GM21447 (cell line): ENCODE measurements at regions not wholly inside any gene's neighbourhood (a gene's known extent, or its start where the extent isn't known, plus 50 kb on each side); places are given as distances from the start of the nearest gene placed in this dataset.
"Not testable (repeated sequence)": the region's sequence is repeated elsewhere in the genome, so short reads cannot be mapped to it uniquely, and the experiment has no call there.

Source experiments
- ATAC-seq: cut with Tn5 transposase; IDR thresholded peaks from one replicate; pipeline ENCODE4 v1.9.1; 2021; ENCODE audit not compliant: unreplicated experiment

DNA sequence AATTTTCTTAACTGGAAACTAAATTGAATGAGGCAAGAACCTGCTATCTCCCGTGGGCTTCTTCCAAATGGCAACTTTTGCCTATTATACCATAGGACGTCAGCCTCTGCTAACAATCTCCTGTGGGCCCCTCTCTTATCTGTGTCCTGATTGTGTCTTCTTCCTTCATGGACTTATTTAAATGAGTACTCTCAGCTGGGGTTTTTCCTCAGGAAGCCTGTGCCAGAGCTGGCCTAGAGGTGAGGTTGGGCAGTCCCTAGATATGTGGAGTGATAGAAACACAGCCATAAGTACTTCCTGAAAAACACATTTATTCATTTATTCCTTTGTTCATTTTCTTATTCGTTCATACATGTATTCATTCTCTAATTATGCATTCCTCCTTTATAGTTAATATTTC lies 712.5 kb upstream of the SLIT2 start:
- ATAC-seq: no peak

DNA sequence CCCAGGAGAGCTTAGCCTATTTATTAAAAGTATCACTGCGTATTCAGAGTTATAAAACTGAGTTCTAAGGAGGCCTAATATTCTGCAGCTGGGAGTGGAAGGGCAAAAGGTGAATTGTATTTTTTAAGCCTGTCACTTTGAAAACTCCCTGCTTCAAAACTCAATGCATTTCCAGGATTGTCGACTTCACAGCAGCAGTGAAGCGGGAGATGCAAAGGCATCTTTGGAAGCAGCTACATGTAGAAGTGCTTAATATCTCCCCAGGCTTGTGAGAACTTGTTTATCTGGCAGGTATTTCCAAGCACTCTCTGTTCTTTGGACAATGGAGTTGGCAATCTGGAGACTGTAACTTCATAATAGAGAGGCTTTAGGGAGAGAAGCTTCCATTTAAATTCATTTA lies 717.5 kb upstream of the SLIT2 start:
- ATAC-seq: no peak

DNA sequence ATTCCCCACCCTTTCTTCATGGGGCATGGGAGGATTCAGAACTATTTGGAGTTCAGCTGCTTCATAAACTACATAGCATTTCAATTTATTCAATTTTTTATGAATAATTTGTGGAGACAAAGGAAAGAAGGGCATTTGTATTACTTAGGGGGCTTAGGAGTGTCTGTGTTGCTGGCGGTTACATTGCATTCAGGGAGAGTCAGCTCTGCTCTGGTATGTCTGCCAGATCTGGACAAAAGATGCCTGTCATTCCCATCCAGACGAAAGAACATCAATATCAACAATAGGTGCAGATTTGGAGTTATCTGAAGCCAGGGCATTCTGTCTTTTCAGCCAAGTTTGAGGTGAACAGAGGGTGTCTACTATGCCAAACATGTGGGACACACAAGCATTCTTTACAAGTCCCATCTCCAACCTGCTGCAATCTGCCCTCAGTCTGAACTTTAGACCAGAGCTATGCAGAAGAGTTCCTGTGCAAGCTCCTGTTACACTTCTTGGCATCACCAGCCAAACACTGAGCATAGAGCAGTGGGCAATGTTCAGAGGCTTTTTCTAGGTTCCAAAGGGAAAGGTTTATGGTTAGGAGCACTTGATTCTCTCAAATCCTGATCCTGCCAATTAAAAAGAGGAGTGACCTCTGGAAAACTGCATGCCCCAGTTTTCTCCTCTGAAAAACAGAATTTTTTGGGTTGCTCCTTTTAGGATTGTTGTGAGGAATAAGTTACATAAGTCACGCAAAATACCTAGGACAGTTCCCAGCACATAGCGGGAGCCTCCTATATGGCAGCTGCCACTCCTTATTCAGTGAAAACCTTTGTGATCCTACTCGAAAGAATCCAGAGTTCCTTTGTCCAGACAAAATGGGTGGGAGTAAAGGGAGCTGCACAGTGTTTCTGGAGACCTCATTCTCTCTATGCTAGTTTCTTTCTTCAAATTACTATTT lies 719.5 kb upstream of the SLIT2 start:
- no peak for ATAC-seq

DNA sequence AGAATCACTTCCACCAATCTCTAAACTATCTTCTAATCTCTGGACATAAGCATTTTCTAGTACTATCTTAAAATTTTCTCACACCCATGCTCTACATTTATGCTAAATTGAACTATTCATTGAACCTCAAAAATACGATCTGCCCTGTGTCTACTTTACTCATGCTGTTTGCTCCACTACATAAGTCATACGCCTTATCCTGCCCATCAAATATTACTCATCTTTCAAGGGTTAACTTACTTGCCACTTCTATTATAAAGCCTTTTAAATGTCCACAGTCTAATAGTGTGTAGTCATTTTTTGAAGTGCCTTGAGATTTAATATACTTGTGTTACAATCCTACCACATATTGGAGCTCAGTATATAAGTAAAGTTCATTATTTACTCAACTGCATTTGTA lies 727.7 kb upstream of the SLIT2 start:
- no peak for ATAC-seq

DNA sequence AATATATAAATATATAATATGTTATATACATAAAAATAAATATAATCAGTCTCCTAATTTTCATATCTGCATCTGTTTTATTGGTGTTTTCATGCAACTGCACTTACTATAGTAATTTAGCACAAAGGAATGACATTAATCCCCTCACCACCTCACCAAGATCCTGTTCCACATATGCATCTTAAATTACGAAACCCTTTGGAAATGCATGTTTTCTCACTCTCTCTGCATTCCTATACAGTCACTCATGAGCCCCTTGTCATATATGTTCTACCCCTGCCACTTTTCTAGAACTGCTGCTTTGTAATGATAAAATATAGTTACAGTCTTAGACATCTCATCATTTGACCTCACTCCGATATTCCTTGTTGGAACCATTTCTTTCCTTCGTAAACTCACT lies 728.7 kb upstream of the SLIT2 start:
- no peak for ATAC-seq

DNA sequence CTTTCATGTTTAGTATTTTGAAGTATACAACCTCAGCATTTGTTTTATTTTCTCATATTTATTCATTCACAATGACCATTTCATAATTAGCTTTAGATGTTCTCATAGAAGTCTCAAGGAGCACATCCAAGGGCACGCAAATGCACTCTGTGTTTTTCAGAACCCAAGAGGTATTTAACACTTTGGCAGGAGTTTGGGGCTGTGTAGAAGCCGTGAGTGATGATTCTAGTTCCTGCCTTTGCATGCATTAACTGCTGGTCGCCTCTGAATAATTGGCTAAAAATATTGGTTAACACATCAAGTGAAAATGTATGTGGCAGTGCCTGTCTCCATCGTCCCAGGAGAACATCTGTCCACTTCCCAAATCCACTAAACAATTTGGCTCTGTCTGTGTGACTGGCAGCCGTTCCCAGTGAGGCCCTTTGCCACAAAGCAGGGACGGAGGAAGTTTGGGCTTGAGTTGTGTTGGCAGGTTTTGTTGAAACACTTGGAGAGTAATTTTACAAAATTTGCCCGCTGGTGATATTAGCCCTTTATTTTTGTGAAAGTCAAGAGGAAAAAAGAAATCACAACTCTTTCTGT lies 730.7 kb upstream of the SLIT2 start:
- no peak for ATAC-seq

DNA sequence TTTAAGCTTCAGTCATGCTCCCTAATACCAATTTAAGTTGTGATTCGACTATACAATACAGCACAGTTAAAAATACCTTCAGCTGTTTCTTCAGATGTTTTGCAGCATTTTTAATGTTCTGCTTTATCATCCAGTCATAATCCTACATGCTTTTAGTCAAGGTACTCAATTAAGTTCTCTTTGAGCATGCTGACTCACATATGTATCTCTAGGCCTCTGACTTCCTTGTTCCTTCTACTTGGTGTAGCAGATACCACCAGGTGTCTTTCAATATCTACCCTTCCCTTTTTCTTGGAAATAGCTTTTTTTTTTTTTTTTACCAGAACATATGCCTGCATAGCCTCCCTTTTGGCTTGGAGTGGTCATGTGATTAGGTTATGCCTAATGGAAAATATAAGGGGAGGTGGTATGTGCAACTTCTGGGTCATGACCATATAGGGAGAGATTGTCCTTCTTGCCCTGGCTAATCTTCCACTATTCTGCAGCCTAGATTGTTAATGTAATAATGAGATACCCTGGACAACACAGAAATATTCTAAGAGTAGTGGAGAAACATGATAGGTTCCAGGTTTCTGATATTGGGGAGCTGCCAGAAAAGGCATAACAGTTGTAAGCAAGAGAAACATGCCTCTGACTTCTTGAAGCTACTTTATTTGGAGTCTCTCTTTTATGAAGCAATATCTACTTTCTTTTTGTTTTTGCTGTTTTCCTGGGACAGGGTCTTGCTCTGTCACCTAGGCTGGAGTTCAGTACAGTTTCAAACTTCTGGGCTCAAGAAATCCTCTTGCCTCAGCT lies 737.2 kb upstream of the SLIT2 start:
- ATAC-seq: no peak

DNA sequence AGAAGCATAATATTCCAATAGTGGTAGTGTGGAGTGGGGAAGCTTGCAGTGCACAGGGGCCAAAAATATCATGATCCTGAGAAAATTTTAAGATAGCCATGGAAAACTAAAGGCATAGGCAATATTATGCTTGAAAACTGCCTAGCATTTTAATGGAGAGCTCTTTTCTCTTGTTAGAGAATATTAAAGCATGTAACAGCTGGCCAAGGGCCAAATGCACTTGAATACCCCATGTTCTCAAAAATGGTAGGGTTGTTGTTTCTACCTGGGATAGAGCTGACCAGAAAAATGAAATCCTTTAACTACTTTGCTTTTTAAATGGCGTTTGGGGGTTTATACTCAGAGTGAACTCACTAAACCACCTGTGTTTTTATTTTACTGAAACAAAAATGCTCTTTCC lies 739.6 kb upstream of the SLIT2 start:
- no peak for ATAC-seq

DNA sequence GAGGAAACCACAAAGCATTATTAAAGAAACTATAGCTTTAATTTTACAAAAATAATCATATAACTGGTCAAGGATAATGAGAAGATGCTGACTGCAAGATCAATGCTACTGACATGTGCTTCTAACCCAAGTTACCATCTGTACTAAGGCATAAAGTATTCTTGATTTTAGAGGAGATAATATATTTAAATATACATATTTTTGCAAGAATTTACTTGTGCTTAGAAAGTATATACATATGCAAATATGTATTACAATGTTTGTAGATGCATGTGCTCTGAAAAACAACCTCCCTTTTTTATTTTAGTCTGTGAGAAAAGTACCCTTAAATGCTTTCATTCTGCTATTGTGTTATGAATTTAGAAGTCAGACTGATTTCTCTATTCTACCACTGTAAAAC lies 740.7 kb upstream of the SLIT2 start:
- ATAC-seq: no peak

DNA sequence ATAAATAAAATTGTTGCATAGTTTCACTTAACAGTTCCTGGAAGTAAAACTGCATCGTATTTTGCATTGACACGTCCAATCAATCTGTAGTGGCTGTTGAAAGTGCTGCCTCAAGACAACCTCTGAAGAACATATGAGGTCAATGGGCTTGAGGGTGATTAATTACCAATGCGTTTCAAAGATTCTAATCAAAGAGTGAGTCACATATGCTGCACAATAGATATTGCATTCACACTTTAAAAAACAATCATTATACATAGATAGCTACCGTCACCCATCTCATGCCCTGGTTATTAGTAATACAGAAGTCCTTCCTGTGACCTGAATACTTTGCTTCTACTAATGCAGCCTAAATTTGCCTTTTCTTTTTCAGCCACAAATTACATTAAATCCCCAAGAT lies 743.3 kb upstream of the SLIT2 start:
- ATAC-seq: no peak

DNA sequence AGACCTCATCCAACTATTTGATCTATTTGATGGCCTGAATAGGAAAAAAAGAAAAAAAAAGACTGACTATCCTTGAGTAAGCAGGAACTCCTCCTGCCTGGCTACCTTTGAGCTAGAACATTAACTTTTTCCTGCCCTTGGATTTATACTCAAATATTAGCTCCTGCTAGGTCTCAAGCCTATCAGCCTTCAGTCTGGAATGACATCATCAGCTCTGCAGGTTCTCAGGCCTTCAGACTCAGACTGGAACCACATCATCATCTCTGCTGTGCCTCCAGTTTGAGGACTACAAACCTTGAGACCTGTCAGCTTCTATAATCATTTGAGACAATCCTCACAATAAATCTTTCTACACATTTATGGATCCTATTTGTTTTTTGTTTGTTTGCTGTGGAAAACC lies 754.0 kb upstream of the SLIT2 start:
- no peak for ATAC-seq

DNA sequence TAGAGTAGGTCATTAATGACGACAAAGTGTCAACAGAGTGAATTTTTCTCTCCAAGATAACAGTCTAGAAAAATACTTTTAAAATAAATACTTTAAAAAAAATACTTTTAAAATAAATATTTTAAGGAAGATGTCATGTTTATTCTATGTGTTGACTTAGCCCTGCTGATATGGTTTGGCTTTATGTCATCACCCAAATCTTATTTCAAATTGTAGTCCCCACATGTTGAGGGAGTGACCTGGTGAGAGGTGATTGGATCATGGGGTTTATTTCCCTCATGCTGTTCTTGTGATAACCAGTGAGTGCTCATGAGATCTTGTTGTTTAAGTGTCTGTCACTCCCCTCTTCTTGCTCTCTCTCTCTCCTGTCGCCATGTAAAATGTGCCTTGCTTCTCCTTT lies 754.9 kb upstream of the SLIT2 start:
- ATAC-seq: no peak

DNA sequence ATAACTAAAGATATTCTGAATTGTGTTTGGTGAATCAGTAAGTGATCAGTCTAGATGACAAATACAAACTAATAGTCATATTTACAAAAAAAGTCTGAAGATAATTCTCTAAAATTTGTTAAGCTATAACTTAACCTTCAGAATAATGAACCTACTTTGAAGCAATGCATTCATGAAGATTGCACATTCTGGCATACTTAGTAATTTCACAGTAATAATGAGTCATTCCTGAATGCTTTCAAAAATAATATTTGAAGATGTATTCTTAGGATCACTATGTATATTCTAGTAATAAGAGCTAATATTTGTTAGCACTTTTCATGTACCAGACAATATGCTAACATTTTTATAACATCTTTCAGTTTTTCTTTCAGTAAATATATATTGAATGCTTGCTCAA lies 756.7 kb upstream of the SLIT2 start:
- no peak for ATAC-seq

DNA sequence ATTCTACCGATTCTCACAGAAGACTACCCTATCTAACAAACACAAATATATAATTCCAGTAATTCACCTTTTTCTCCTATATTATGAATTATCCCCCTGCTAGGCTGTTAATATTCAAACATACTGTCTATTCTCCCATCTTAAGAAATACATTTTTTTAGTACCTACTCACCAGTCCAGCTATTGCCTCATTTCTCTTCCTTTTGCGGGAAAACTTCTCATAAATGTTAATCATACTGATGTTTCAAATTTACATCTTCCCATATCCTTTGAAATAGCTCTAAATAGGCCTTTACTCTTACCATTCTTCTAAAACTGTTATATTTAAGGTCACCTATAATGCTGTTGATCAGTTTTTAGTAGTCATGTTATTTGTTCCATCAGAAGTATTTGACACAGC lies 759.1 kb upstream of the SLIT2 start:
- ATAC-seq: no peak

DNA sequence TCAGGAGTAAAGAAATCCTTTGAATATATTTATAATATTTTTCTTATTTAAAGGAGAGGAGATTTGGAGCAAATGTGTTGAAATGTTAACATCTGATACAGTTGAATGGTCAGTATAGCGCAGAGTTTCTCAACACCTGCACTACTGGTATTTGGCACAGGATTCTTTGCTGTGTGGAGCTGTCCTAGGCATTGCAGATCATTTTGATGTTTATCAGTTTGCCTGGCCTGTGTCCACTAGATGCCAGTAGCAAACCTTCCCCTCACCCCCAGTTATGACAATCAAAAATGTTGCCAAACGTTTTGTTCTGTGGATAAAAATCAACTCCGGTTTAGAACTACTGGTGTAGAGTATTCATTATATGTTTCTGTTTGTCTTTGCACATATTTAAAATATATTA lies 765.3 kb upstream of the SLIT2 start:
- no peak for ATAC-seq

DNA sequence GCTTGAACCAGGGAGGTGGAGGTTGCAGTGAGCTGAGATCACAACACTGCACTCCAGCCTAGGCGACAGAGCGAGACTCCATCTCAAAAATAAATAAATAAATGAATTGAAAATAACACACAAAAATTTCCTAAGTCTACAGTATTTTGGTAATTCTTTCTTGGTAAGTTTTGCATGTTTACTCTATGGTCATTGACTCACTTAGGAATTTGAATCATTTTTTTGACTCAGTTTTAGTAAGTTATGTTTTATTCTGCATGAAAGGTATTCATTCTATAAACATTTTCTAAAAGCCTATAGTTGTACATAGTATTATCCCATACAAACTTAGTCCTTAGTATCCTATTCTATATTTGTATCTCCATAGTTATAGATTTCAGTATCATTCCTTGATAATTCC lies 772.9 kb upstream of the SLIT2 start:
- ATAC-seq: no peak

DNA sequence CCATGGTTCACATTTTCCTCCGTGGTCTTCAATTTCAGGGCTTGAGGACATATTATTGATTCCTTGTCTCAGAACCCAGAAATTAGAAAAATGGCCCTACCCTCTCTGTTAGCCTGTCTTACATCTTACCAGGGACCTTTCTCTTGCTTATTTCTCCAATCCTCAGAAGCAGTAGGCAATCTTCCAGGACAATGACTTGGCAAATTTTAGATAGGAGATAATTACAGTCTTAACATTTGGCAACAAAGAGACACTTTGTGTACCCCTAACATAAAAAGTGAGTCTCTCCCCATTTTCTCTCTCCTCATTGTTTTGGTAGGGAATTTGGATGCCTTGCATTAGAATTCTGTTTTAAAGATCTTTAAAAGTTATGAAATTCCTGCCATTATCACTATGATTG lies 778.1 kb upstream of the SLIT2 start:
- ATAC-seq: no peak

DNA sequence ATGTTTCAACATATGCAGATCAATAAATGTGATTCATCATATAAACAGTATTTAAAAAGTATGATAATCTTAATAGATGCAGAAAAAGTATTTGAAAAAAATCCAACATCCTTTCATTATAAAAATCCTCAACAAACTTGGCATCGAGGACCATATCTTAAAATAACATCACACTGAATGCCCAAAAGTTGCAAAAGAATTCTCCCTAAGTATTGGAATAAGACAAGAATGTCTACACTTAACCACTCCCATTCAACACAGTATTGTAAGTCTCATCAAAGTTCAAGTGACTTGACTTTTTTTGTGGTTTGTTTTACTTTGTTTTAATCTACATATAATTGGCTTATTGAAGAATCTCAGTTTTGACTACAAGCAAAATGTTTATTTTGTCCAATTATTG lies 779.0 kb upstream of the SLIT2 start:
- no peak for ATAC-seq

DNA sequence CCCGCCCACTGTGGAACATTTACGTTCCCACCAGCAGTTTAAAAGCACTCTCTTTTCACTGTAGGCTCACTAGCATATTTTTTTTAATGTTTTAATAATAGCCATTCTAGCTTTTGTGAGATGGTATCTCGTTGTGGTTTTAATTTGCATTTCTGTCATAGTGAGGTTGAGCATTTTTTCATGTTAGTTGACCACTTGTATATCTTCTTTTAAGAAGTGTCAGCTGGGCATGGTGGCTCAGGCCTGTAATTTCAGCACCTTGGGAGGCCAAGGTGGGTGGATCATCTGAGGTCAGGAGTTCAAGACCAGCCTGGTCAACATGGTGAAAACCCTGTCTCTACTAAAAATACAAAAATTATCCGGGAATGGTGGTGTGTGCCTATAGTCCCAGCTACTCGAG lies 781.7 kb upstream of the SLIT2 start:
- ATAC-seq: not testable (repeated sequence)

DNA sequence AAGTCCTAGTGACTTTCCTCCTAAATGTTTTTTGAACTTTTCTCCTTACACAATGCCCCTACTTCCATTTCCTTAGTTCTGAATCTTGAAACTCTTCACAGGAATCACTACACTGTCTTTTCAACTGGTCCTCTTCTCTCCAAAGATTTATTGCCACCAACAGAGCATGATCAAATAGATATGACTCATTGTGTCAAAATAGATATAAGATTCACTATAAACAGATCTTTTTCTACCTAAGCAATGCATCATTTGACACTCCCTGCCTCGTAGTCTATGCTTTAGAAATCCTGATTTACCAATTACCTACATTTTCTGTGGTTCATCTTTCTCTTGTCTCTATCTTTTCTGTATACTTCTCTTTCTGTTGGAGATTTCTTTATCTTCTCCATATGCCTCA lies 789.6 kb upstream of the SLIT2 start:
- no peak for ATAC-seq

DNA sequence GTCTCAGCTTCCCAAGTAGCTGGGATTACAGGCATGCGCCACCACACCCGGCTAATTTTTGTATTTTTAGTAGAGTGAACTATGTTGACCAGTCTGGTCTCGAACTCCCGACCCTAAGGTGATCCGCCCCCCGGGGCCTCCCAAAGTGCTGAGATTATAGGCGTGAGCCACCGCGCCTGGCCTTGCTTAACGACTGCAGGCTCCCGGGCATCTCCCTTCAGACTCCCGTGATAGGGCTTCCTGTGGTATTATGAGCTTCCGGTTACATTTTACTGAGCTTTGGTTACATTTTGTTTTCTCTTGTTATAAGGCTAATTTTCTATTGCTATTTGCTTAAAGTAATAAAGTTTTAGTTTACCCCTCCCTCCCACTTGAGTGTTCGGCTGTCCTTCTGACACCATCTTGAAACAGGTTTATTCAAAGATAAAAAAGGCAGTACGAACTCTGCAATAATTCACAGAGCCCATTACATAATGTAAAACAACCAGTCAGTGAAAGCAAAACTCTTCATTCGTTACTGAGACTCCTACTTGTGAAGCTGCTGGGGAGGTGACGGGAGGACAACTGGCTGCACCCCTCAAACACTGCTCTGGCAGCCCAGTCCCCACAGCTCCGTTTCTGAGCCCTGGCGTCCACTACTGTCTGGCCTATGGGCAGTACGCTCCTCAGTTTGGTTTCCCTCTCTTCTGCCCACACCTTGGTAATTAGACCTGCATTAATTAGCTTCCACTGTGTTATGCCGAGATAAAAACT lies 795.7 kb upstream of the SLIT2 start:
- ATAC-seq: no peak
